HepG2 (cell line): ENCODE measurements at regions not wholly inside any gene's neighbourhood (a gene's known extent, or its start where the extent isn't known, plus 50 kb on each side); places are given as distances from the start of the nearest gene placed in this dataset.

Source experiments
- CTCF ChIP-seq: sonication (generic); formaldehyde crosslinking; IDR thresholded peaks from 2 replicates; pipeline ENCODE4 v1.5.0; 2020; ENCODE audit warnings: mild to moderate bottlenecking, missing genetic modification reagents, moderate library complexity
- EP300 ChIP-seq, 3 experiments: sonication (generic) in 1 of 3; formaldehyde crosslinking in 1 of 3; IDR thresholded peaks; 2 replicates each; pipeline versions ENCODE4 v1.5.1 to v1.6.1; 2011 to 2020; ENCODE audit warnings: low read depth in 2 of 3, low read length in 2 of 3, borderline replicate concordance in 1 of 3, improper control_type of control experiment in 1 of 3, mild to moderate bottlenecking in 1 of 3, missing genetic modification reagents in 1 of 3, moderate library complexity in 1 of 3
- ETS1 ChIP-seq: sonication (generic); formaldehyde crosslinking; IDR thresholded peaks from 2 replicates; pipeline ENCODE4 v1.4.0; 2020; ENCODE audit warnings: missing genetic modification reagents
- FIP1L1 ChIP-seq: fragments of 200-400 bp; formaldehyde crosslinking; IDR thresholded peaks from 2 replicates; pipeline ENCODE4 v1.6.1; 2018; ENCODE audit warnings: low read depth, mild to moderate bottlenecking, low read length, moderate library complexity, borderline replicate concordance; ENCODE audit not compliant: insufficient read depth
- HNRNPK ChIP-seq: fragments of 200-400 bp; formaldehyde crosslinking; IDR thresholded peaks from 2 replicates; pipeline ENCODE4 v1.6.1; 2018; ENCODE audit warnings: low read length, low read depth, moderate library complexity, mild to moderate bottlenecking; ENCODE audit not compliant: poor library complexity, severe bottlenecking
- KDM1A ChIP-seq: IDR thresholded peaks from 2 replicates; pipeline ENCODE4 v1.6.1; 2016; ENCODE audit warnings: missing compliant biosample characterization
- KLF13 ChIP-seq: sonication (generic); formaldehyde crosslinking; IDR thresholded peaks from 2 replicates; pipeline ENCODE4 v1.4.0; 2020; ENCODE audit warnings: mild to moderate bottlenecking, missing genetic modification reagents
- MTF1 ChIP-seq: sonication (generic); formaldehyde crosslinking; IDR thresholded peaks from 2 replicates; pipeline ENCODE4 v1.5.0; 2020; ENCODE audit warnings: missing genetic modification reagents
- MXI1 ChIP-seq: IDR thresholded peaks from 3 replicates; pipeline ENCODE4 v1.6.1; 2012; ENCODE audit warnings: low read depth, low read length, inconsistent platforms, borderline replicate concordance
- POLR2A ChIP-seq, 2 experiments: IDR thresholded peaks; 2 replicates each; pipeline ENCODE4 v1.6.1; 2011; ENCODE audit warnings: low read depth in 2 of 2, low read length in 2 of 2, mild to moderate bottlenecking in 1 of 2, moderate library complexity in 1 of 2; ENCODE audit not compliant: insufficient read depth in 1 of 2
- POLR2AphosphoS5 ChIP-seq: IDR thresholded peaks from 2 replicates; pipeline ENCODE4 v1.6.1; 2012; ENCODE audit warnings: low read depth, low read length
- ZNF331 ChIP-seq: sonication (generic); formaldehyde crosslinking; IDR thresholded peaks from 2 replicates; pipeline ENCODE4 v1.4.0; 2020; ENCODE audit warnings: missing genetic modification reagents
- ZNF740 ChIP-seq: sonication (generic); formaldehyde crosslinking; IDR thresholded peaks from 2 replicates; pipeline ENCODE4 v1.4.0; 2020; ENCODE audit warnings: missing genetic modification reagents
- ZNF775 ChIP-seq: sonication (generic); formaldehyde crosslinking; IDR thresholded peaks from 2 replicates; pipeline ENCODE4 v1.4.0; 2020; ENCODE audit warnings: missing genetic modification reagents, mild to moderate bottlenecking, moderate library complexity, borderline replicate concordance

GRCh38 chr2:52079602-52080001 is 1047.7 kb upstream of the NRXN1 start:
- no peak for TF ChIP-seq CTCF
- no peak for TF ChIP-seq ZNF740 (CRISPR knock-in tag)
- TF ChIP-seq ZNF331 (CRISPR knock-in tag): no peak
- TF ChIP-seq KLF13 (CRISPR knock-in tag): no peak
- no peak for TF ChIP-seq HNRNPK
- TF ChIP-seq MXI1: no peak
- no peak for TF ChIP-seq ZNF775 (CRISPR knock-in tag)
- no peak for TF ChIP-seq FIP1L1
- TF ChIP-seq MTF1 (CRISPR knock-in tag): no peak
- no peak for TF ChIP-seq KDM1A (CRISPR knock-in tag)
- TF ChIP-seq POLR2A (IDR thresholded peaks at IDR 0.05; ENCODE audit: insufficient read depth in 1 of 2, low read depth in 2 of 2, low read length in 2 of 2): no peak
- TF ChIP-seq ETS1 (CRISPR knock-in tag): no peak
- no peak for TF ChIP-seq EP300 (IDR thresholded peaks at IDR 0.05; ENCODE audit: low read depth in 2 of 2, low read length in 2 of 2)
- TF ChIP-seq EP300 (CRISPR knock-in tag; IDR thresholded peaks at IDR 0.05; ENCODE audit: borderline replicate concordance): no peak
- no peak for TF ChIP-seq POLR2AphosphoS5
